GM18909 (cell line): ENCODE measurements at regions not wholly inside any gene's neighbourhood (a gene's known extent, or its start where the extent isn't known, plus 50 kb on each side); places are given as distances from the start of the nearest gene placed in this dataset.

ENCODE experiments used
- ATAC-seq: cut with Tn5 transposase; IDR thresholded peaks from one replicate; pipeline ENCODE4 v1.9.1; 2021; ENCODE audit warnings: mild to moderate bottlenecking; ENCODE audit not compliant: unreplicated experiment, poor library complexity

DNA sequence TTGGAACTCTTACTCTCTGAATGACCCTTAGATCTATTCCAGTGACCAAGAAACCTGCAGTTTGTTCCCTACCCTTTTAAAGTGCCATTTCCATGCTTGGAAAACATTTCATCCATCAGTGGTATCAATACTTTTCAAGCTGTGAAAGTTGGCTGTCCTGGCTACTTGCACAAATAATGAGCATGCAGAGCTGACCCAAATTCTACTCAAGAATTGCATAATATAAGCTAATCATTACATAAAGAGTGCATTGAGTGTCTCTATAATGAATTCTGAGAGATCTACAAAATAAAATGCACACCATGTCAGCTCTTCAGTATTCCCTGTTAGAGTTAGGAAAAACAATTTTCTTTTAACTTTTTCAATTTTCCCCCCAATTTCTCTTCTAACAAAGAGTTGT is 181.3 kb upstream of the HS3ST5 start:
- ATAC-seq: no peak

DNA sequence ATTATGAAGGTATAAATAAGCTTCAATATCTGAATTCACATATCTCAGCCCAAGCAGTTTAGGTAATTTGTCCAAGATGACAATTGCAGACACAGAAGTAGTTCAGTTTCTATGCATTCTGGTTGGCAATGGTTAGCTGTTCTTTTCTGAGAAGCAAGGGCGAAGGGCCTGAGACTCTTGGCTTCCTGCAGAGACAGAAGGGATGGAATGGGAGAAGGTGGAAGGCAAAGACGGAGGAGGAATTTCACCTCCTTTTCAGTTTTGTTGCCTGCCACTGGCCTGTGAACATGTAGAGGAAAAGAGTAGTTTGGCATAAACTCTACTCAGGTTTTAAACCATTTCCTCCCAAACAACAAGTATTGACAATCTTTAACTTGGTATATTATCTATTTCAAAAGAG is 180.7 kb upstream of the HS3ST5 start:
- ATAC-seq: no peak

DNA sequence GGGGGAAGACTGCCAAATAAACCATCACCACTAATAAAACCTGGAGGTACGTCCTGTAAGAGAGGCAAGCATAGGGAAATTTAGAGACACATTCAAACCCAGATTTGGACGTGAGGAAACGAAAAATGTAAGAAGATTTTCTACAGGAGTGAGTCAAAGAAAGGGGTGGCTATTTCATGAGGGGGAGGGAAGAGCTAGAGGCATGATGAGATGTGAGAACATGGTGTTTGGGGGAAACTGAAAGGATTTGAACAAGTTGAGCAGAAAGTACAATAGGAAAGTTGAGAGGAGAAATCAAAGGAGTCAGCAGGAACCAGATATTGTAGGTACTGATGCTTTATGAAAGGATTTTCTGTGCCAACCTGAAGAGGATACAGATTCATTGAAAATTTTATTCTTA is 179.1 kb upstream of the HS3ST5 start:
- ATAC-seq: no peak

DNA sequence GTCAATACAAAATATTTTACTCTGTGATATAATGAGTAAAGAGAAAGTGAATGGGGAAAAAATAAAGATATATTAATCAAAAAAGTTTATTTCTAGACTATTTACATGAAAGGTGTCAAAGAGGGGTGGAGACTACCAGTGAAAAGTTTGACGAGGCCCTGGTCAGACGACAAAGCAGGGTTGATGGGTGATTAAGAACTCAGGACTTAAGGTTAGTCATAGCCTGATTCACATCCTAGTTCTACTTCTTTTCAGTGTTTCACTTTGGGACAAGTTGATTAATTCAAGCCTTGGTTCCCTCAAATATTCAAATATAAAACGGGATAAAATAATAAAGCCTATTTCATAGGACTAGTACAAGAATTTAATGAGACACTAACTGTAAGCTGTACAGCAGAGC is 178.2 kb upstream of the HS3ST5 start:
- ATAC-seq: no peak

DNA sequence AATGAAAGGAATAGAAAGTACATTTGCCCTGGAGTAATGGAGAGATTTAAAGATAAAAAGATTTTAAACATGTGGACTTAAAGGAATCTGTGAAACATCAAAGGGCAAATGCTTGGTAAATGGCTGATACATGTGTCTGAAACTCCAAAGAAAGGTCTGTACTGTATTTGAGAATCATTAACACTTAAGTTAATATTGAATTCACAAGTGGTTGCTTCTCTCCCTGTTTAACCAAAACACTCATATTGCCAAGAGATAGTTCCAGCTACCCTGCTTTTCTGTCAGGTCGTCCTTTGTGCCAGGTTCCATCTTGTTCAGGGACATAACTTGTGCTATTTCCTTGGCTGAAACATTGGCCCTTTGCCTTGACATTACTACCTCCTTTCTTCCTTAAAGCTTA is 171.3 kb upstream of the HS3ST5 start:
- no peak for ATAC-seq

DNA sequence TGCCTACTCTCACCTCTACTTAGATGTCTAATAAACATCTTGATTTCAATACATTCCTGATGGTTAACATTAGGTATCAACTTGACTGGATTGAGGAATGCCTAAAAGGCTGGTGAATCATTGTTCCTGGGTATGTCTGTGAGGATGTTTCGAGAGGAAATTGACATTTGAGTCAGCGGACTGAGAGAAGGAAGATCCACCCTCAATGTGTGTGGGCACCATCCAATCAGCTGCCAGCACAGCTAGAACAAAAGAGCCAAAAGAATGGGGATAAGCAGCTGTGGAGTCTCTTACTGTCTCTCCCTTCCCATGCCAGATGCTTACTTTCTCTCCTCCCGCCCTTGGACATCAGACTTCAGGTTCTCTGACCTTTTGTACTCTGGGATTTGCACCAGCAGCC is 128.6 kb upstream of the HS3ST5 start:
- ATAC-seq: no peak

DNA sequence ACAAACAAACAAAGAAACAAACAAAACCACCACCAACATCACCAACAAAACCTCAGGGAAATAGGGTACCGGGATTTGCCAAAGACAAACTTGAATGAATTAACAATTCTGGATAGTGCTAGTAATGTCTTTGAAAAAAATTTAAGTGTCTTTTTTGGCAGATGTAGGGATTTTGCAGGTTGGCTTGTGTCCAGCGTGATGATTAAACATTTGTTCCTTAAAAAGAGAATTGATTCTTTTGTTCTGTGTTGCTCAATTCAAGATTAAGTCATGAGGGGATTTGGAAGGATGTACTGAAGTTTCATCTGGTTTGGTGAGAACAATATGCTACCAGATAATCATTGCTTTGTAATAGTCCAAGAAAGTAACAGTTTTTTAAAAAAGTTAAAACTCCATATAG is 125.1 kb upstream of the HS3ST5 start:
- no peak for ATAC-seq

DNA sequence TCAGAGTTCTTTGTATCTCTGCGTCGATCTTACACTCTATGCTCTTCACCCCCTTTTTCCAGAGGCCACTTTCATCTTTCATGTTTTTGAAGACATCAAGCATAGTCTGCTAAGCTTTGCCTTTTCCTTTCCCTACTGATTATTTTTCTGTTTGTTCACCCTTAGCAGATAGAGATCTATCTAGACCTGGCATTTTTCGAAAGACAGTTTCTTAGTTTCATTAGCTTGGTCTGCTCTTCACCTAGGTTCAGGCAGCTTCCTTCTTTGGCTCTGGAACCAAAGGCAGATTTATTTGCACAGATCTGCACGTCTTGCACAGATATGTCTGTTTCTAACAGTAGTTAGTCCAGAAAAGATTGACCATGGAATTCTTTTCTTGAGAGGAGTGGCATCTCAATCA is 122.7 kb upstream of the HS3ST5 start:
- ATAC-seq: no peak

DNA sequence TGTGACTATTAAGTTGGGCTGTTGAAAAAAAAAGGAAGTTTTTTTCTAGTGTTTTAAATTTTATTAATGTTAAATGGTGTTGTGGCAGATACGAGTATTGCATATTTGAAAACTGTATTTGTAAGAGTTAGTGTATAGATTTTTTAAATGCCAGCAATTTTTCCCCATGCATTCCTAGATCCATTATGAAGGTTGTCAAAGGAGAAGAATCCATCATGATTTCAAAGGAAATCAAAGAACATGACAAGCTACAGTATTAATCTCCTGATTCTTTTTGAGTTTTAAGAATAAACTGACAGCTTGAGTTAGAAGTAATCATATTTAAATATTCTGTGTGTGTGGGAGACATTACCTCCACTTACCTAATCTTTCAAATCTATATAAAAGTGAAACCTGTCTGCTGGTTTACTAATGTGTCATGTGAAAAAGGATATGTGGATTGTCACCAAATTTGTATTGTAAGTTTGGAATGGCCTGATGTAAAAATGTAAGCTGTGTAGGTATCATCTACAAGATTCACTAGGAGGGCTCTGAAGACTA is 111.0 kb upstream of the HS3ST5 start:
- no peak for ATAC-seq

DNA sequence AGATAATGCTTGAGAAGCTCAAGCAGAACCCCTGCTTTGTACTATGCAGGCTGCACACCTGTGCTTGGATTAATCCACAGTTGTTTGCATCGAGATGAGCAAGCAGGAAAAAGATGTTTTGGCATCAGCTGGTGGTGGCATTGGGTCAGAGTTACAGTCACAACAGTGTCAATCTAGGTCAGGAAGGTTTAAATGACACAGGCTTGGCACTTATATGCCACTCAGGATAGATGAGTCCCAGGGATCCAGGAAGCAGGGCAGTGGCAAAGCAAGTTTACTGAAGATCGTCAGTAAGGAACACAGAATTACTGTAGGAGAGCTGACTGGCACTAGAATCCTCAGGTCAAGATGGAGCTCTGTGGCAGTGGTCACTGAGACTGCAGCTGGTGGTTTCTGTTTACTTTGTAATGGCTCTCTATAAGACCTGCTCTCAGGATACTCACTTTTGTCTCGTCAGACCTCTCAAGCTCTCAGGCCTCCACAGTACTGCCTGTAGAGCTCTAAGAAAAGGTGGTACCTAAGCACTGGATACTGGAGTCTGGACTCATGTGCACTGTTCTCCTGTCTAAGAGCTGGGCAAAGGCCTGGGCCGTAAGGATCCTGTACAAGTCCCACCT is 110.1 kb upstream of the HS3ST5 start:
- no peak for ATAC-seq

DNA sequence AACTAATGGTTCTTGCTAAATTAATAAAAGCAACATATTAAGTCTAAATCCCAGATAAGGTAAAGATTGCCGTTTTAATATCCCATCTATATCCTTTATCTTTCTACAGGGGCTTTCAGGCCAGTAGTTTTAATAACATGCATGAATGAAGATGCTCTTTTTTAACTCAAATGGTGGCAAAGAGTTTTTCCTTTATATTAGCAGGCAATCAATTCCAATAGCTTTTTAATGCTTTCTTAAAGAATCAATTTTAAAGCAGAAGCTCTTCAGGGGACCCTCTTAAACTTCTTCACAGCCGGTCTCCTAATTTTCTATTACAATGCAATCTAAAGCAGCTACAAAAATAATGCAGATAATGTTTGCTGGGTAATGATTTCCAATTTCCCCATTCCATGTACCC is 107.8 kb upstream of the HS3ST5 start:
- no peak for ATAC-seq

DNA sequence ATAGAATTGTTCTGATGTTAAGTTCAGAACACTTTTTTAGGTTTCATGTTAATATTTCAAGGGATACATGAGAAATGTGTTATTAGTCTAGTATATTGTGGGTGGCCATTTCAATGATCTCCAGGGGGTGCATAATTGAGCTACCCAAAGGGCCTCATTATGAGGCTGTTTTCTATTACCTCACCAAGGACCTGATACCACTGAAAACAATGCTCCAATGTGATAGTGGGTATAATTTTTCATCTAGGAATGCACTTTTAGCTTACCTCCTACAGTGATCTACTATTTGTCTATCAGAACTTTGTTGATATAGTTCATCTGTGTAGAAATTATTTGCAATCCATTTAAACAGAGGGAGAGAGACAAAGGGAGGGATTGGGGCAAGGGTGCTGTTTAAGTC is 106.8 kb upstream of the HS3ST5 start:
- no peak for ATAC-seq

DNA sequence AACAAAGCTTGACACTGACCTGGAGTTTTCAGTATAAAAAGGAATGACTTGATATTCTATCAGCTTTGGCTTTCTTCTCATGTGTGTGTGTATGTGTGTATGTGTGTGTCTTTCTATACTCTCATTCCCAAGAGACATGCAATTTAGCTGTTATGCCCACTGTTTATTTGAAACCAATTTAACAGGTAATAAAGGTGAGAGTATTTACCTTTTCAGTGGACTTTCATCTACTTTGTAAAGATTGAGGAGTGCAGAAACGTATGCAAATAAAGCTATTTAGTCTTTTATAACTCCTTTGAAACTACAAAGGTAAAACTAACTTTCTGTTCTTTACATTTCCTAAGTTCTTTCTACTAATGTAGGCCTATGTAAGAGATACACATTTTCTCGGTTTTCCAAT is 103.5 kb upstream of the HS3ST5 start:
- no peak for ATAC-seq

DNA sequence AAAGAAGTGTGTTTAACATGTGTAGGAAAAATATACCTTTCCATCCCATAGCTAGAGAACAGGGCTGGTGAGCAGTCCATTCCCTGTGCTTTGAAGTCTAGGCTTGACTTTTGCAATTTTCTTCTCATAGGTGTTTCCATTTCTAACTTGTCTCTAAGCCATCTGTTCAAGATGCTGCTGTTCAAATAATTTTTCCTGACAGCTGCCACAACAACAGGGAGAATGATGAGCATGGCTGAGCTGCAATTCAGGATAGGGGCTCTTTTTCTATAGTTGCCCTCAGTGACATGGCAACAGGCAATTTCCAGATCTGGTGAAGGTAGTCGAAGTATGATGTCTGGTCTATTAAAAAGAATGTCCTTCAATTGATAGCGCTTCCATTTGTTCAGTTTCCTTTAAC is 103.0 kb upstream of the HS3ST5 start:
- ATAC-seq: no peak

DNA sequence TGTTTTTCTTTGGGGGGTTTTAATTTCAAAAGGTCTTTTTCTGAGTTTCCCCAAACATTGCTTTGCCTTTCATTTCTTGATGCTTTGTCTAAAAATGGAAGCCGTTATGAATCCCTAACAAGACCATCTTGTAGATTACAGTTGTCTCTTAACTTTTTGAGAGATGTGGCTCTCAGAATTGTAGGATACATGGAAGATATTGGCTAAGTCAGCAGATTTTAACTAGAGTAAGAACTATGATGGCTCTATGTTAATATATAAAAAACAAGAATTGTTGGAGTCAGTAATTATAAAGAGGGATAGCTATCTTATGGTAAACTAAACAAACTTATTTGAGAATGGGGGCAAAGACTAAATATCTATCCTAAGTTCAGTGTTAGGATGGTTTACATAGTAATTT is 96.6 kb upstream of the HS3ST5 start:
- no peak for ATAC-seq

DNA sequence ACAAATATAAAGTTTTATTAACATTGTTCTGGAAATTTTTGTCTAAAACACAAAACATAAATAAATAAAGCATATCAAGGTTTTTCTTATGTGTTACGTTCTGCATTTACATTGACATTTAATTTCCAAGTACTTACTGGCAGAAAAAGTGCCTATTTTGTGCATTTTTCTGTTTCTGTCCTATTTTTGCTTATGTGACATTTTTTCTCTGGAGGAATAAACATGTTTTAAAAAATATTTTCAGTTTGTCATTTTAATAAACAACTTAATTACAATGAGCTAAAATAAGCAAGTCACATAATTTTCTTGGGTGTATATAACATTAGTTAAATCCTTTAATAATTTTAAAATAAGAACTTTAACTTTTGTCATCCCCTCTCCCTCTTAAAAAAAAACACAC is 94.4 kb upstream of the HS3ST5 start:
- no peak for ATAC-seq

DNA sequence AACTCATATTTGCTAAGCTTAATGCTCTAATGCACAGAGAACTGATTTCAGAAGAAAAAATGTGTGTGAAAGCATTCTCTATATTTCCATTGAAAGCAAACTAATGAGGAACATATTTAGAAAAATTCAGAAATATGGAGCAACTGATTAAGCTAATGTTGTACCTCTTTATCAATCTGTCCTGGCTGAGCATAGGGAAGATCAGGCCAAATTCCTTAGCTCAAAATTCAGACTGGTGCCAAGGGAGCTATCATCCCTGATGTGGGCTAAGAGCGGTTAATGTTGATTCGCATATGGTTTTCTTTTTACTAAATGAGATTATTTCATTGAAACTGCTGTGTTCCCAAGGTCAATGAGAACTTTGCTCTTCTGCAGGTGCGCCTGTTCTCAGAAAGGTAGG is 93.9 kb upstream of the HS3ST5 start:
- ATAC-seq: no peak

DNA sequence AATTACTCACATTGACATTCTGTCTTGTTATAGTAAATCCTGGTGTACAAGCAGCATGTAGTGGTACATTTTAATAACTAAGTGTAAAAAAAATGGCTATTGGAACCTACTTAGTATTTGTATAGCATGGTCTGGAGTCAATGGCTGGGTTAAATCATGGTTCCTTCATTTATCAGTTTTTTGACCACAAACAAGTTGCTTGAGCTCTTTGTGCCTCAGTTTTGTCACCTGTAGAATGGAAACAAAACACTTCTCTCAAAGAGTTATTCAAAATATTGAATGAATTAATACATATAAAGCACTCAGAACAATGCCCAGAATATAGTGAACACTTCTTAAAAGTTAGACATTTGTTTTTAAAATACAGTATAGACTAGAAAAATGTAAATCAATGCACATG is 93.2 kb upstream of the HS3ST5 start:
- ATAC-seq: no peak

DNA sequence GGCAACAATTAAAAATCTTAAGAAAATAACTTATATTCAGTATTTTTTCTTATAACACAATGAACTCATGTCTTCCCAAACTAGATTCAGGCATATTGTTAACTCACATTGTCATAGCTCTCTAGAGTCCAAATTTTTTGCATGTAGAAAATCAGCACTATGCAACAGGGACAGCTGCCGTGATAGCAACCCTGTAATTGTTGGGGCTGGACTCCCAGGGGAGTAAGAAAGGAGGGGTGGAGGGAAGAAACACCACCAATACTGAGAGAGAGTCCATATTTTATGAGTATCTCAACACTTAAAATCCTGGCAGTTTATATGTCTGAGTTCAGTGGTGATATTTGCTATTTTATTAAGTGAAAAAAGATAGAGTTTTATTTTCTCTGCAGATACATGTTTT is 89.6 kb upstream of the HS3ST5 start:
- ATAC-seq: no peak

DNA sequence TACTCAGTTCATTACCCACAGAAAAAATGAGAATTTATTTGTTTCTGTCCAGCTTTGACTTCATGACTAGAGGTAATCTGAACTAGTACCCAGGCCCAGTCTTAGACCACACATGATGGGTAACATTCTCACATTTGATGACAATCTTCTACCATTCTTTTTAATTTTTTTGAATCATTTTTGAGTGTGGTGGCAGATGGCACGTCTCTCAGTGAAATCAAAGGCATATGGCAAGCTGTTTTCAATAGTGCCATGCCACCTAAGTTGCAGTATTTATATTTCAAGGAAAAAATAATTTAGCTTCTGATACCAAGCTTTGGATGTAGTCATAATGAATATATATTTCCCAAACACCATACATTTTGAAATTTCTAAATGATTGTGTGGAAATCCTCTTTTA is 88.8 kb upstream of the HS3ST5 start:
- no peak for ATAC-seq

DNA sequence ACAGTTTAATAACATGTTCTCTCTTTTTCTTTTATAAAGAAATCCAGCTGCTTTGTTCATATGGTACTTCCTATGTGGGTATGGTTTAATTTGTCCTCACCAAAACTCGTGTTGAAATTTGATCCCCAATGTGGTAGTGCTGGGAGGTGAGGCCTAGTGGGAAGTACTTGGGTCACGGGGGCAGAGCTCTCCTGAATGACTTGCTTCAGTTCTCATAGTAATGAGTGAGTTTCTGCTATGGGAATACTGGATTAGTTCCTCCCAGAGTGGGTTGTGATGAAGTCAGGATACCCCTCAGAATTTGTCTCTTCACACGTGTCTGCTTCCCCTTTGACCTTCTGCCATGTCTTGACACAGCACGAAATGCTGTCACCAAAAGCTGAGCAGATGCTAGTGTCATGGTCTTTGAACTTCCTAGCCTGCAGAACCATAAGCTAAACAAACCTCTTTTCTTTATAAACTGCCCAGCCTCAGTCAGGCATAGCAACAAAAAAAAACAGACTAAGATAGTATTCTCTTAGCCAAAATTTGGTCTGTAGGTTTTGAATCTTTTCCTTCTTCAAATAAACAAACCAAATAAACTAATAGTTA is 87.8 kb upstream of the HS3ST5 start:
- no peak for ATAC-seq

DNA sequence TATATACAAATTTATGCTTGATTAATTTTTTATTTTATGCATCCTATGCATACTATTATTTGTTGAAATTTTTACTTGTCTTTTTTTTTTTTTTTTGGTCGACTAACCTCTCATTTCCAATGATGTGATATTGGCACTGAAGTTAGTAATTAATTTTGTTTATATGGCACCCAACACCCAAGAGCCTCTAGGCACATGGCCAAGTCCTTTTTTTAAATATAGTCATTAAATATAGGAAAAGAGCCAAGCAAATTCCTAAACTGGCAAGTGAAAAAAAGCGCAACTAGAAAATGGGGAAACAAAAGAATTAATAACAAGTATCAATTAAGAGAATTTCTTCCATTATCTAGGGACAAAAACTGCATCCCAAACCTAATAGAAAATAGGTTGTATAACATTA is 85.5 kb upstream of the HS3ST5 start:
- ATAC-seq: no peak
